Stimulated activated naive CD8-positive, alpha-beta T cell treated with anti-CD3 and anti-CD28 coated beads, Interleukin-15, Interleukin-2, amounts not matched to agents 100 ng/mL and 50 ng/mL, for 24 hours (primary cell): ENCODE measurements at regions not wholly inside any gene's neighbourhood (a gene's known extent, or its start where the extent isn't known, plus 50 kb on each side); places are given as distances from the start of the nearest gene placed in this dataset.
"Not testable (repeated sequence)": the region's sequence is repeated elsewhere in the genome, so short reads cannot be mapped to it uniquely, and the experiment has no call there.

Source experiments
- H3K27ac Mint-ChIP-seq: one replicate; pipeline ENCODE4 v1.8.0; 2021; ENCODE audit warnings: mild to moderate bottlenecking, mixed read lengths
- H3K27me3 Mint-ChIP-seq: one replicate; pipeline ENCODE4 v1.8.0; 2021; ENCODE audit warnings: mixed read lengths
- H3K36me3 Mint-ChIP-seq: one replicate; pipeline ENCODE4 v1.8.0; 2021; ENCODE audit warnings: low read depth, mixed read lengths
- H3K4me1 Mint-ChIP-seq: one replicate; pipeline ENCODE4 v1.8.0; 2021; ENCODE audit warnings: low read depth, mixed read lengths
- H3K4me3 Mint-ChIP-seq: one replicate; pipeline ENCODE4 v1.8.0; 2021; ENCODE audit warnings: mild to moderate bottlenecking, mixed read lengths
- H3K9me3 Mint-ChIP-seq: one replicate; pipeline ENCODE4 v1.8.0; 2021; ENCODE audit warnings: mixed read lengths

- Mint-ChIP-seq H3K27me3 (peaks cover 14% of the 10 kb centered on the region), H3K27ac (no peak overlapping the region), H3K36me3 (no peaks in the 10 kb centered on the region), H3K4me3 (no peak overlapping the region), H3K4me1 (no peaks in the 10 kb centered on the region), H3K9me3 (peaks cover 4% of the 10 kb centered on the region)
These were observed 269.6 kb downstream of the ASMT start for GRCh38 chrX:1884446-1884845.

- Mint-ChIP-seq H3K4me1 (no peaks in the 10 kb centered on the region), H3K4me3 (no peak overlapping the region), H3K27ac (no peak overlapping the region), H3K27me3 (peaks cover 14% of the 10 kb centered on the region), H3K9me3 (peaks cover 4% of the 10 kb centered on the region), H3K36me3 (no peaks in the 10 kb centered on the region)
These were observed 270.3 kb downstream of the ASMT start for GRCh38 chrX:1885116-1885515.

GRCh38 chrX:1888305-1888704 lies 273.4 kb downstream of the ASMT start:
- H3K4me1 Mint-ChIP-seq, H3K27ac Mint-ChIP-seq, H3K36me3 Mint-ChIP-seq, H3K9me3 Mint-ChIP-seq, H3K4me3 Mint-ChIP-seq: not testable (repeated sequence)
- peaks cover 14% of the 10 kb centered on the region for H3K27me3 Mint-ChIP-seq

GRCh38 chrX:1894026-1894294 lies 279.1 kb downstream of the ASMT start:
- no peaks in the 10 kb centered on the region for H3K27me3 Mint-ChIP-seq
- no peak overlapping the region for H3K27ac Mint-ChIP-seq
- H3K9me3 Mint-ChIP-seq: peaks cover 6% of the 10 kb centered on the region
- H3K4me3 Mint-ChIP-seq: no peak overlapping the region
- H3K4me1 Mint-ChIP-seq: no peaks in the 10 kb centered on the region
- H3K36me3 Mint-ChIP-seq: no peaks in the 10 kb centered on the region

- Mint-ChIP-seq H3K9me3 (peaks cover 6% of the 10 kb centered on the region), H3K4me1 (no peaks in the 10 kb centered on the region), H3K27ac (no peak overlapping the region), H3K27me3 (no peaks in the 10 kb centered on the region), H3K4me3 (no peak overlapping the region), H3K36me3 (no peaks in the 10 kb centered on the region)
These were observed 279.9 kb downstream of the ASMT start for GRCh38 chrX:1894740-1895139.

GRCh38 chrX:1895583-1895982 lies 280.7 kb downstream of the ASMT start:
- H3K4me3 Mint-ChIP-seq: no peak overlapping the region
- H3K36me3 Mint-ChIP-seq: no peaks in the 10 kb centered on the region
- peaks cover under 1% of the 10 kb centered on the region for H3K9me3 Mint-ChIP-seq
- H3K4me1 Mint-ChIP-seq: no peaks in the 10 kb centered on the region
- no peaks in the 10 kb centered on the region for H3K27me3 Mint-ChIP-seq
- H3K27ac Mint-ChIP-seq: no peak overlapping the region

GRCh38 chrX:1899841-1900240 lies 285.0 kb downstream of the ASMT start:
- Mint-ChIP-seq H3K4me3 (no peak overlapping the region), H3K36me3 (no peaks in the 10 kb centered on the region), H3K27me3 (no peaks in the 10 kb centered on the region), H3K27ac (no peak overlapping the region), H3K9me3 (no peaks in the 10 kb centered on the region), H3K4me1 (no peaks in the 10 kb centered on the region)

- Mint-ChIP-seq H3K36me3 (no peaks in the 10 kb centered on the region), H3K4me3 (no peak overlapping the region), H3K27ac (no peak overlapping the region), H3K4me1 (no peaks in the 10 kb centered on the region), H3K9me3 (no peaks in the 10 kb centered on the region), H3K27me3 (peaks cover 6% of the 10 kb centered on the region)
These were observed 288.0 kb downstream of the ASMT start for GRCh38 chrX:1902901-1903235.

- Mint-ChIP-seq H3K27me3 (peaks cover 6% of the 10 kb centered on the region), H3K27ac (no peak overlapping the region), H3K4me3 (no peak overlapping the region), H3K36me3 (no peaks in the 10 kb centered on the region), H3K4me1 (no peaks in the 10 kb centered on the region), H3K9me3 (no peaks in the 10 kb centered on the region)
These were observed 288.5 kb downstream of the ASMT start for GRCh38 chrX:1903236-1903935.

- Mint-ChIP-seq H3K4me3 (no peak overlapping the region), H3K9me3 (no peaks in the 10 kb centered on the region), H3K27me3 (peaks cover 6% of the 10 kb centered on the region), H3K36me3 (no peaks in the 10 kb centered on the region), H3K4me1 (no peaks in the 10 kb centered on the region), H3K27ac (no peak overlapping the region)
These were observed 289.9 kb downstream of the ASMT start for GRCh38 chrX:1904663-1905218.

- no peak overlapping the region for H3K27ac Mint-ChIP-seq
- H3K4me1 Mint-ChIP-seq: no peaks in the 10 kb centered on the region
- no peak overlapping the region for H3K4me3 Mint-ChIP-seq
- H3K27me3 Mint-ChIP-seq: peaks cover 6% of the 10 kb centered on the region
- H3K36me3 Mint-ChIP-seq: no peaks in the 10 kb centered on the region
- no peaks in the 10 kb centered on the region for H3K9me3 Mint-ChIP-seq
These were observed 291.2 kb downstream of the ASMT start for GRCh38 chrX:1906028-1906427.

- not testable (repeated sequence) for H3K36me3 Mint-ChIP-seq, H3K4me1 Mint-ChIP-seq, H3K4me3 Mint-ChIP-seq, H3K9me3 Mint-ChIP-seq, H3K27ac Mint-ChIP-seq
- H3K27me3 Mint-ChIP-seq: peaks cover 14% of the 10 kb centered on the region
These were observed 294.1 kb downstream of the ASMT start for GRCh38 chrX:1908996-1909395.

- H3K36me3 Mint-ChIP-seq: no peaks in the 10 kb centered on the region
- H3K27me3 Mint-ChIP-seq: peaks cover 14% of the 10 kb centered on the region
- no peaks in the 10 kb centered on the region for H3K9me3 Mint-ChIP-seq
- no peak overlapping the region for H3K27ac Mint-ChIP-seq
- no peak overlapping the region for H3K4me3 Mint-ChIP-seq
- H3K4me1 Mint-ChIP-seq: no peaks in the 10 kb centered on the region
These were observed 294.8 kb downstream of the ASMT start for GRCh38 chrX:1909419-1910206.

GRCh38 chrX:1910207-1910470 lies 295.3 kb downstream of the ASMT start:
- no peak overlapping the region for H3K4me3 Mint-ChIP-seq
- no peaks in the 10 kb centered on the region for H3K9me3 Mint-ChIP-seq
- peaks cover 14% of the 10 kb centered on the region for H3K27me3 Mint-ChIP-seq
- no peaks in the 10 kb centered on the region for H3K36me3 Mint-ChIP-seq
- H3K4me1 Mint-ChIP-seq: no peaks in the 10 kb centered on the region
- H3K27ac Mint-ChIP-seq: no peak overlapping the region

GRCh38 chrX:1911401-1912128 lies 296.7 kb downstream of the ASMT start:
- H3K27ac Mint-ChIP-seq: no peak overlapping the region
- no peaks in the 10 kb centered on the region for H3K9me3 Mint-ChIP-seq

More at GRCh38 chrX:1911401-1912128, 296.7 kb downstream of the ASMT start:
- H3K36me3 Mint-ChIP-seq: no peaks in the 10 kb centered on the region
- H3K27me3 Mint-ChIP-seq: peaks cover 14% of the 10 kb centered on the region
- H3K4me3 Mint-ChIP-seq: no peak overlapping the region
- H3K4me1 Mint-ChIP-seq: no peaks in the 10 kb centered on the region
